OCI-LY1 (cell line): ENCODE measurements at regions not wholly inside any gene's neighbourhood (a gene's known extent, or its start where the extent isn't known, plus 50 kb on each side); places are given as distances from the start of the nearest gene placed in this dataset.

Source experiments
- H2AFZ ChIP-seq: fragments of 200-600 bp; sonication (generic), shearing (Covaris generic); 2 replicates; pipeline ENCODE4 v1.6.0; 2014; ENCODE audit warnings: antibody characterized with exemption, mild to moderate bottlenecking, low read length
- H3F3A ChIP-seq: fragments of 200-600 bp; sonication (generic), shearing (Covaris generic); 2 replicates; pipeline ENCODE4 v1.6.0; 2014; ENCODE audit warnings: mild to moderate bottlenecking, antibody characterized with exemption, low read length, moderate library complexity; ENCODE audit not compliant: insufficient read depth
- H3K27ac ChIP-seq: fragments of 200-600 bp; sonication (generic); 2 replicates; pipeline ENCODE4 v1.5.1; 2014; ENCODE audit warnings: low read length, mixed run types, mild to moderate bottlenecking, low read depth; ENCODE audit not compliant: poor library complexity, severe bottlenecking
- H3K27me3 ChIP-seq: fragments of 200-600 bp; sonication (generic); 2 replicates; pipeline ENCODE4 v1.6.0; 2014; ENCODE audit warnings: antibody characterized with exemption, mild to moderate bottlenecking, low read length, moderate library complexity; ENCODE audit not compliant: insufficient read depth
- H3K36me3 ChIP-seq: fragments of 200-600 bp; sonication (generic); 2 replicates; pipeline ENCODE4 v1.6.1; 2014; ENCODE audit warnings: mild to moderate bottlenecking, antibody characterized with exemption, low read length, moderate library complexity, mixed read lengths; ENCODE audit not compliant: insufficient read depth
- H3K4me1 ChIP-seq: fragments of 200-600 bp; sonication (generic); 2 replicates; pipeline ENCODE4 v1.5.1; 2014; ENCODE audit warnings: mild to moderate bottlenecking, low read length, moderate library complexity; ENCODE audit not compliant: insufficient read depth, severe bottlenecking
- H3K4me2 ChIP-seq: fragments of 200-600 bp; sonication (generic), shearing (Covaris generic); 2 replicates; pipeline ENCODE4 v1.6.1; 2014; ENCODE audit warnings: low read length
- H3K4me3 ChIP-seq: fragments of 200-600 bp; sonication (generic); 2 replicates; pipeline ENCODE4 v1.5.1; 2014; ENCODE audit warnings: low read length, low read depth, mild to moderate bottlenecking, mixed read lengths; ENCODE audit not compliant: poor library complexity, severe bottlenecking
- H3K79me2 ChIP-seq: fragments of 200-600 bp; shearing (Covaris generic); 2 replicates; pipeline ENCODE4 v1.6.1; 2016; ENCODE audit warnings: mixed run types, low read length, mixed read lengths; ENCODE audit not compliant: insufficient read depth
- H3K9ac ChIP-seq: fragments of 200-600 bp; sonication (generic), shearing (Covaris generic); 2 replicates; pipeline ENCODE4 v1.6.1; 2014; ENCODE audit warnings: mild to moderate bottlenecking, low read length, mixed read lengths
- H3K9me2 ChIP-seq: fragments of 200-600 bp; sonication (generic), shearing (Covaris generic); 2 replicates; pipeline ENCODE4 v1.6.1; 2014; ENCODE audit warnings: low read depth, mild to moderate bottlenecking, low read length, mixed read lengths
- H3K9me3 ChIP-seq: fragments of 200-600 bp; shearing (Covaris generic); 2 replicates; pipeline ENCODE4 v1.6.1; 2014; ENCODE audit warnings: low read length, mixed read lengths
- H4K20me1 ChIP-seq: fragments of 200-600 bp; sonication (generic), shearing (Covaris generic); 2 replicates; pipeline ENCODE4 v1.6.0; 2016; ENCODE audit warnings: mild to moderate bottlenecking, low read length; ENCODE audit not compliant: insufficient read depth
- EZH2 ChIP-seq: fragments of 200-600 bp; sonication (generic), shearing (Covaris generic); IDR thresholded peaks from 2 replicates; pipeline ENCODE4 v1.8.0; 2017; ENCODE audit warnings: borderline replicate concordance, mixed run types, mild to moderate bottlenecking, antibody characterized with exemption, low read length, moderate library complexity, mixed read lengths
- TF ChIP-seq, protein P1 (sequence below): fragments of 200-600 bp; sonication (generic), shearing (Covaris generic); IDR thresholded peaks from 2 replicates; pipeline ENCODE4 v1.5.1; 2017; ENCODE audit warnings: mild to moderate bottlenecking, antibody characterized with exemption, low read length, moderate library complexity, mixed read lengths

DNA sequence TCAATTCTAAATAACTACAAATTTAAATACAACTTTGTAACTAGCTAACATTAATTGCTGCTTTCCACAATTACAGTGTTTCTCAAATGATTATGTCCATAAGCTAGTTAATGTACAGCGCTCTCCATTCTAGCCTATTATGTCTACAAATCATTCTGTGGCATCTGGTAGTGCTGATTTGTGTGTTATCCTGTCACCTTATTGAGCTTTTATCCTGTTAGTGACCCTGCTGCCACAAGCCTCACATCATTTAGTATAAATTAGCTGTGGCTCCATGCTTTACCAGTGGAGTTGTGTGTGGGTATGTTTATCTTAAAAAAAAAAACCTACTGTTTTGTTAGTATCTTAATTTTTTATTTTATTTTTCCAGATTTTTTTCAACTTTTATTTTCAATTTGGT is 112.6 kb upstream of the PJA2 start:
- H2AFZ ChIP-seq: no peak overlapping the region
- TF ChIP-seq EZH2: no peak
- TF ChIP-seq, protein P1, sequence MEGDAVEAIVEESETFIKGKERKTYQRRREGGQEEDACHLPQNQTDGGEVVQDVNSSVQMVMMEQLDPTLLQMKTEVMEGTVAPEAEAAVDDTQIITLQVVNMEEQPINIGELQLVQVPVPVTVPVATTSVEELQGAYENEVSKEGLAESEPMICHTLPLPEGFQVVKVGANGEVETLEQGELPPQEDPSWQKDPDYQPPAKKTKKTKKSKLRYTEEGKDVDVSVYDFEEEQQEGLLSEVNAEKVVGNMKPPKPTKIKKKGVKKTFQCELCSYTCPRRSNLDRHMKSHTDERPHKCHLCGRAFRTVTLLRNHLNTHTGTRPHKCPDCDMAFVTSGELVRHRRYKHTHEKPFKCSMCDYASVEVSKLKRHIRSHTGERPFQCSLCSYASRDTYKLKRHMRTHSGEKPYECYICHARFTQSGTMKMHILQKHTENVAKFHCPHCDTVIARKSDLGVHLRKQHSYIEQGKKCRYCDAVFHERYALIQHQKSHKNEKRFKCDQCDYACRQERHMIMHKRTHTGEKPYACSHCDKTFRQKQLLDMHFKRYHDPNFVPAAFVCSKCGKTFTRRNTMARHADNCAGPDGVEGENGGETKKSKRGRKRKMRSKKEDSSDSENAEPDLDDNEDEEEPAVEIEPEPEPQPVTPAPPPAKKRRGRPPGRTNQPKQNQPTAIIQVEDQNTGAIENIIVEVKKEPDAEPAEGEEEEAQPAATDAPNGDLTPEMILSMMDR: no peak
- H4K20me1 ChIP-seq: no peaks in the 10 kb centered on the region
- no peak overlapping the region for H3K9ac ChIP-seq
- H3F3A ChIP-seq: no peaks in the 10 kb centered on the region
- no peaks in the 10 kb centered on the region for H3K79me2 ChIP-seq
- H3K4me1 ChIP-seq: no peaks in the 10 kb centered on the region
- 0 out of 2 replicates have a peak, but pooled peaks cover 3% of the 10 kb centered on the region for H3K9me3 ChIP-seq
- no peaks in the 10 kb centered on the region for H3K27me3 ChIP-seq
- no peaks in the 10 kb centered on the region for H3K9me2 ChIP-seq
- no peak overlapping the region for H3K4me3 ChIP-seq
- H3K27ac ChIP-seq: no peak overlapping the region
- H3K36me3 ChIP-seq: no peaks in the 10 kb centered on the region
- no peak overlapping the region for H3K4me2 ChIP-seq

DNA sequence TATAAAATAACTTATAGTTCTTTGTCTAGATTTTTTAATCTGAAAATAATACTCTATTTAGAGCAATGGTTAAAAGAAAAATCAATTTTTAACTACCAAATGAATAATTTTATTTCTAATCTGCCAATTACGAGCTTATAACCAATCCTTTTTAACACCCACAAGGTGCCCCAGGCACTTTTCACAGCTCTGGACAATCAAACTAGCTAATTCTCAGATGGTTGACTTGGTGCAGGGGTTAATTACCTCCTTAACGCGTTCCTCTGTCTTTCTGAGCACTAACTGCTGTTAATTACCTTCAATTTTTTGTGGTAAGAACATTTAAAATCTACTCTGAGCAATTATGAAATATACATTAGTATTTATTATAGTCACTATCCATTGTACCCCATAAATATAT is 109.6 kb upstream of the PJA2 start:
- TF ChIP-seq EZH2: no peak
- TF ChIP-seq, protein P1: no peak
- no peaks in the 10 kb centered on the region for H3K36me3 ChIP-seq
- no peaks in the 10 kb centered on the region for H3F3A ChIP-seq
- no peak overlapping the region for H2AFZ ChIP-seq
- no peaks in the 10 kb centered on the region for H3K4me1 ChIP-seq
- no peak overlapping the region for H3K9ac ChIP-seq
- H3K9me3 ChIP-seq: 0 out of 2 replicates have a peak, but pooled peaks cover 3% of the 10 kb centered on the region
- no peaks in the 10 kb centered on the region for H3K27me3 ChIP-seq
- no peaks in the 10 kb centered on the region for H4K20me1 ChIP-seq
- no peak overlapping the region for H3K4me3 ChIP-seq
- no peaks in the 10 kb centered on the region for H3K9me2 ChIP-seq
- H3K79me2 ChIP-seq: no peaks in the 10 kb centered on the region
- H3K4me2 ChIP-seq: no peak overlapping the region
- H3K27ac ChIP-seq: no peak overlapping the region

DNA sequence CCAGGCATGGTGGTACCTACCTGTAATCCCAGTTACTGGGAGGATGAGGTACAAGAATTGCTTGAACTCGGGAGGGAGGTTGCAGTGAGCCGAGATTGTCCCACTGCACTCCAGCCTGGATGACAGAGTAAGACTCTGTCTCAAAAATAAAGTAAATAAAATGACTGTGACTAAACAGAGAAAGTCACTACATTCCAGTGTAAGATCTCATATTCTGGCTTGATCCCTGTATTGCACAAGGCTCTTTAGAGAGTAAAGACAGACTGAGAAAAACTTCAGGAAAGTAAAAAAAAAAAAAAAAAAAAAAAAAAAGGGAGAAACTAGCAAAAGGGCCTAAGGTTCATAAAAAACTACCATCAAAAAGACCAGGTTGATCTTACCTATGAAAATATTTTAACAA is 106.6 kb upstream of the PJA2 start:
- 0 out of 2 replicates have a peak, but pooled peaks cover 3% of the 10 kb centered on the region for H3K9me3 ChIP-seq
- H3K9me2 ChIP-seq: no peaks in the 10 kb centered on the region
- no peak overlapping the region for H2AFZ ChIP-seq
- no peak overlapping the region for H3K4me3 ChIP-seq
- TF ChIP-seq, protein P1: no peak
- H3K27me3 ChIP-seq: no peaks in the 10 kb centered on the region
- H3K4me2 ChIP-seq: no peak overlapping the region
- H3K36me3 ChIP-seq: no peaks in the 10 kb centered on the region
- no peak overlapping the region for H3K9ac ChIP-seq
- peaks cover 12% of the 10 kb centered on the region for H3K4me1 ChIP-seq
- no peaks in the 10 kb centered on the region for H3F3A ChIP-seq
- no peaks in the 10 kb centered on the region for H4K20me1 ChIP-seq
- no peaks in the 10 kb centered on the region for H3K79me2 ChIP-seq
- no peak overlapping the region for H3K27ac ChIP-seq
